ELF-1 (cell line): ENCODE measurements at regions not wholly inside any gene's neighbourhood (a gene's known extent, or its start where the extent isn't known, plus 50 kb on each side); places are given as distances from the start of the nearest gene placed in this dataset.
"Not testable (repeated sequence)": the region's sequence is repeated elsewhere in the genome, so short reads cannot be mapped to it uniquely, and the experiment has no call there.

Source experiments
- DNase-seq: peaks from one replicate; pipeline ENCODE4 v3.0.0-alpha.2; 2016; ENCODE audit warnings: low read depth, low spot score

DNA sequence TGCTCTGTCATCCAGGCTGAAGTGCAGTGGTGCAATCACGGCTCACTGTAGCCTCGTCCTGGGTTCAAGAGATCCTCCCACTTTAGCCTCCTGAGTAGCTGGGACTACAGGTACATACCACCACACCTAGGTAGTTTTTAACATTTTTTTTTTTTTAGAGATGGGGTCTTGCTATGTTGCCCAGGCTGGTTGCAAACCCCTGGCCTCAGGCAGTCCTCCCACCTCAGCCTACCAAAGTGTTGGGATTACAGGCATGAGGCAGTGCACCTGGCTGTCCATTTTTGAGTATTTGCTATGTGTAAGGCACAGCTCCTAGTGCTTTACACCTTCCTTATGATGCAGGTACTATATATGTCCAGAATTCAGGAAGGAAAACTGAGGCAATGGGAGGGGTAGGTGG lies 138.8 kb upstream of the ZNF536 start:
- DNase-seq, result no peak

DNA sequence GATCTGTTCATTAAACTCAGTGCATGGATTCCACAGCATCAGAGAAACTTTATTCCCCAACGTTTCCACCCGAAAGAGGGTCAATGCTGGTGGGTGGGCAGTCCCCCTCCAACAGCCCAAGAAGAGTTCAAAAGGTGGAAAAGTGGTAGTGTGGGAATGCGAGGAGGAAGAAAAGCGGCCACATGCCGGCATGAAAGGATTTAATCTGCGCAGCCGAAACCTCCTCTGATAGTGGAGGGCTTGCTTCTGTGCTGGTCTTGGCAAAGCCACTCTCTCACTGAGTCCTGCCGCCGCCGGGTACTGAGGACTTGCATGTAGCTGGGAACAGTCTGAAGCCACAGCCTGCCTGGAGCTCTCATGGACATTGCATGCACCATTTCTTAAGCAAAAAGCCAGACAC lies 136.2 kb upstream of the ZNF536 start:
- DNase-seq, result no peak

DNA sequence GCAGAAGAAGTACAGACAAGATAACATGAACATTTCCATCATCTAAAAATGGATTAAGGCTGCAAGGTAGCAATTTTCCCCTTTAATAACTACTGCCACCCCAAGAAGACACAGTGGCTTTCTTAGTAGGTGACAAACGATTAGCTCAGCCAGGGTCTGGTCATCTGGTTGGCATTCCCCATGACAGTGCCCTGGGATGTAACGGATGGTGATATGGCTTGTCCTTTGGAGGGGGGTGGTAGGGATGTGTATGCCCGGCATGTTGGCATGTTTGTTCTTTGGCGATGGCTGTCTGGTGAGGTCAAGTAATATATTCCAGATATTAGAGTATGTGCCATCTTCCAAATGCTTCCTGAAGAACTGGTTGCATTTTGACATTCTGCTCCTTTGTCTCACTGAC lies 135.6 kb upstream of the ZNF536 start:
- DNase-seq, result no peak

DNA sequence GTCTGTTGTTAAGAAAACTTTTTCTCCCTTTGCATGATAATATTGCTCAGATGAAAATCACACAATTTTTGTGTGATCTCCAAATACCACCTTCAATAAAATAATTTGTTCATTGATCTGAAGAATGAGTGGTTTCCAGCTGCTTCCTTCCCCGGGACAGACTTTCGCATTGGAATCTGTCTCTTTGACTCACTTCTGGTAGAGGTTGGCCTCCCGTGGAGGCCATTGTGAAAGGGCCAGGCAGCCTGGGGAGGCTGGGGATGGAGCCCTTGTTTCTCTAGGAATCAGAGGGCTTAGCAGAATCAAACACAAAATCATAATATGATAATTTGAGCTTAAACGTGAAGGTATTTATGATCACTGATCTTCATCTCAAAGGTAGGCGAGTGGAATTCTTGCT lies 135.0 kb upstream of the ZNF536 start:
- no peak for DNase-seq

DNA sequence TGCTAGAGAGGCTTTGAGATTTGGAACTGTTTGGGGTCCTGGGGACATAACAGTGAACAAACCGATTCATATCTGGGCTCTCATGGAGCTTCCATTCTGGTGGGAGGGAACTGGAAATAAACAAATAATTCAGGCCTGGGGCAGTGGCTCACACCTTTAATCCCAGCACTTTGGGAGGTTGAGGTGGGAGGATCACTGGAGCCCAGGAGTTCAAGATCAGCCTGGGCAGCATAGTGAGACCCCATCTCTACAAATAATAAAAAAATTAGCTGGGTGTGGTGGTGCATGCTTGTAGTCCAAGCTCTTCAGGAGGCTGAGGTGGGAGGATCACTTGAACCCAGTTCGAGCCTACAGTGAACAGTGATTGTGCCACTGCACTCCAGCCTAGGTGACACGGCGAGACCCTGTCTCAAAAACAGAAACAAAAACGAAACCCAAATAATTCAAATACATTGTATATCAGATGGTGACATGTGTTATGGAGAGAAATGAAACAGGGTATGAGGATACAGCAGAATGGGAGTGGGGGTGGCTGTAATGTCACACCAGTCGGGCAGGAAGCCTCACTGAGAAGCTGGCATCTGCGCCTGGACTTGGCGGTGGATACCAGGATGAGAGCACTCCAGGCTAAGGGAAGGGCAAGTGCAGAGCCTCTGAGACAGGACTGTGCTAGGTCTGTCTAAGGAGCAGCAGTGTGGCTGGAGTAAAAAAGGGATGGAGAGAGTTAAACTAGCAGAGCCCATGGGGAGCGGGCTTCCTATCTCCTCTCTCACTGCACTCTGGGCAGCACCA lies 131.1 kb upstream of the ZNF536 start:
- no peak for DNase-seq

DNA sequence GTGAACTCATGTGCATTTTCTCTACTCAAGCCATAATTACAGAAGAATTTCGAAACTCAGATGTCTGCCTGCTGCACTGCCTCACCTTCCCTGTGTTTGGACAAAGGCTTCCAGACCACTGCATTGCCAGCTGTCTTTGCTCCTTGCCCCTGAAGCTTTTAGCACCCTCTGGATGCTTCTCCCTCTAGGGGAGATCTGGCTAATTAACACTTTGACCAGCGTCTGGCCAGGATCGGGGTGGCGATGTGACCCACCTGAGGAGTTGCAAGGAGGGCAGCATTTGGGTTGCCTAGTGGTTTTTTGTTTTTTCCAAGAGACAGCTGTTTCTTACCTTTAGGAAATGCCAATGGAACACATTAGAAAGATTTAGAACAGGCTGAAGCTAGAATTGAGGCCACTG lies 127.7 kb upstream of the ZNF536 start:
- no peak for DNase-seq

DNA sequence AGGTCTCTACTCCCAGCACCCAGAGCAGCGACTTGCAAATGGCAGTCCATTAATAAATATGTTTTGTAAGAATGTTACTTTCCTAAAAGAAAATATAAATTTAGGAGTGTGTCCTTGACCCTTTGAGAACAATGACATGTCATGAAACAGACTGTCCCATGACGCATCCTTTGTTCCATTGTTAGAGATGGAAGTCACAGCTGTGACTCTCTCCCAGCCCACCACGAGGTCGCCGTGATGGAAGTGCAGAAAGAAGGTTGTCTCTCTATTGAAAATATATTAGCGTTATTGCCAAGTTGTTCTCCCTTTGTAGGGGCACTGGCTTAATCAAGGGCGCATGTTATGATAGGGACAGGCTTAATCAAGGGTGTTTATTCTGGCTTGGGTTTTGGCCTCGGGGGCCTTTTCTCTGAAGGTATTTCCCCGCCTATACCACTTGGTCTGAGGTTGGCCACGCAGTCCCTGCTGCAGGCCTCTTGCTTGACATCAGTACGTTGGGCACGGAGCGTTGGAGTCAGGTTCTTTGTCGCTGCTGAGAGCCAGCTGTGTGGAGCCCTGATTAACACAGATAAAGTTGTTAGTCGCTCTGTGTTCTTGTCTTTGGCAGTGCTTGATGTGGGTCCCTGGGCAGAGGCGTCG lies 126.7 kb upstream of the ZNF536 start:
- DNase-seq, result no peak

DNA sequence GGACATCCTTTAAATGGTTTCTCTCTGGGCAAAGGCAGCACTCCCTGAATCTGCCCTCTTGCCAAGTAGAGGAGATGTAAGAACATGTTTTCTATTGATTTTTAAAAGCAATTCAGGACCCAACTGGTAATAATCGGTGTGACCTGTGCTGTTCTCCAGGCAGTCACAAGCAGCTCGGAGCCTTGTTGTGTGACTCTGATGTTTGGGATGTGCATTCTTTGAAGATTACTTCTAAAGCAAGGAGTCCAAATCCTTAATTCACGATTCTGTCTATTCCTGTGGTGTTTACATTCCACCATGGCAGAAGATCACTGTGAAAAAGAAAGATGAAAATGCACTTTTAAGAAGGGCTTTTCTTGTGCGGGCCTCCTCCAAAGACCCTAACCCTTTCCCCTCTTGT lies 122.3 kb upstream of the ZNF536 start:
- DNase-seq, result no peak

DNA sequence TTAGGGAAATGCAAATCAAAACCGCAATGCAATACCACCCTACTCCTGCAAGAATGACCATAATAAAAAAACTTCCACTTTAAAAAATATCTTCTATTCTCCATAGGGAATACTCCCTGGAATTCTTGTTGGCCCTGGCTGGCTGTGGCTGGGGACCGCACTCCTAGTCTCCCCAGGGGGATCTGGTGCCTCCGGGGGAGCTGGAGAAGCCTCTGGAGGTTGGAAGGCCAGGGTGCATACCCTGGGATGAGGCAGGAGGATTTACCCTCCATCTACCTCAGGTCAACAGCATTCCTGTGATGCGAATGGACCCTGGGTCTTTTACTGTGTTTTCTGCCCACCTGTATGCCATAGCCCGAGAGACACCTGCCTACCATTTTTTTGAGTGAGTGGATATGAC lies 120.0 kb upstream of the ZNF536 start:
- DNase-seq, result no peak

DNA sequence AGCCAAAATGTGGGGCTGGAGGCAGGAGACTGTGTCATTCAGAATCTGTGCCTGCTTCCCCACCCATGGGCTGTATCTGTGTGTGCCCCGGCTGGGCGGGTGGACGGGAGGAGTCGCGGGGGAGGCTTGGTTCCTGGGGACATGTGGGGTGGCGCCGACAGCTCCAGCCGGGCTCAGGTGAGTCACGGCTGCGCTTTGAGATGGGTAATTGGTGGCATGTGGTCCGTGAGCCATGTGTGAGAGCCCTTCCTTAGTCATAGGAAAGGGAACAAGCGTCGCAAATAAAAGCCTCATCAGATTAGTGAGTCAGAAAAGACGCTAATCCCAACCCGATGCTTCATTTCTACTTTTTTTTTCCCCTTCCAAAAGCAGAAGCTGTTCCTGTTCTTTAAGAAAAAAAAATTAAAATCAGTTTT lies 118.6 kb upstream of the ZNF536 start:
- DNase-seq, result no peak

DNA sequence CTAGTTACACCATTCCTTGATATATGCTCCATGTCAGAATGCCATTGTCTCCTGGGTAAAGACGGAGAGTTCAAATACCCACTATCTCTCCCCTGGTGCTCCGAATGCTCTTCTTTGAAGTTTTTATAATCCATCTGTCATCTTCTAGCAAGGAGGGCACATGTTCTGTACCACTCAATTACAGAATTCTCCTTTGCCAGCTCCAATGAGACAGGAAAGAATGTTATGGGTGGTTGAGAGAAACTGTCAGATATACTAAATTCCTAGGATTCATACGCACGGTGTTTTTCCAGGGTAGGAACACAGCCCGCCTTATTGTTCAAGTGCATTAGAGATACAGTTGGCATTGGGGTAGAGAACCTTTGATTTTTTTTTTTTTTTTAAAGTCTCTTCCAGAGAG lies 118.0 kb upstream of the ZNF536 start:
- no peak for DNase-seq

DNA sequence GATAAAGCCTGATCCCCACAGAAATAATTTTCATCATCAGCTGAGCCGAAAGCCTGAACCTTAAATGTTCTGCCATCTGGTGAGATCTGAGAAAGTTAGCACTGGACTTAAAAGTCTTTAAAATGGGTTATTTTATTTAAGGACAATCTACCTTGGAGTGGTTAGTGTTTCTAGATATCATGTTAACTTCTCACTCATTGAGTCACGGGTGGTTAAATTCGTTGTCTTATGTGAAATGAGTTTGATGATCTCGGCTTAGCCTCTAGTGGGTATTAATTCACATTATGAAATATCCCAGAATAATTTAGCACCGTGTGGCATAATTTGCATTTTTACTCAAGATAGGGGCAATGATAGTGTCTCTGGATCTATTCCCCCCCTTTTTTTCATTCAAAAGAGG lies 117.4 kb upstream of the ZNF536 start:
- no peak for DNase-seq

DNA sequence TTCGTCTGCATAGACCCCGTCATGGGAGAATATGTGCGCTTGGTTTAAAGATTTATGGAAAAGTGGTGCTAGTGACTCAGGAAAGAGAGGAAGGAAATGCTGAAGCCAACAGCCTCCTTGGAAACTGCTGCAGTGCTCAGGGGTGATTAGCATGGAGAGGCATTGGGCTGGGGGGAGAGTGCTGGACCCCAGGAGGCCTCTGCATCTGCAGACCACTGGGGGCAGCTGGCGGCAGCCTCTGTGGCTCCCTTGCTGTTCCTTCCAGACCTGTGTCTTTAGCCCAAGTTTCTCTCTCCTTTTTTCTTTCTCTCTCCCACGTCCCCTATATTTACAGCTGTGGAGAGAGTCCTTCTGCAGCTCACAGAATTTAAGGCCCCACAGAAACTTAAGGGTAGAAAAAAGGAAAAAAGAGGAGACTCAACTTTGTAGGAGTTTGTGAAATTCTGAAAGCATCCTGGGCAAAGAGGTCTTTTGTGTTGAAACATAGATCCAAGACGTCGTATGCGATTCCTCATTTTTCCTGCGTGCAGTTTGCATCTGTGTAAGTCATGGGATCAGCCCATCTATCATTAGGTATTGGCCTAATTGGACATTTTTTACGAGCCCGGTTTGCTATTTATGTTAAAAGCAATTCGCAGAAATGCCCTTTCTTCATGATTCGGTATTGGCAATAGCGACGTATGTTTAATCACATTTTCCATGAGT lies 116.2 kb upstream of the ZNF536 start:
- peak; percentile 16 for DNase-seq

DNA sequence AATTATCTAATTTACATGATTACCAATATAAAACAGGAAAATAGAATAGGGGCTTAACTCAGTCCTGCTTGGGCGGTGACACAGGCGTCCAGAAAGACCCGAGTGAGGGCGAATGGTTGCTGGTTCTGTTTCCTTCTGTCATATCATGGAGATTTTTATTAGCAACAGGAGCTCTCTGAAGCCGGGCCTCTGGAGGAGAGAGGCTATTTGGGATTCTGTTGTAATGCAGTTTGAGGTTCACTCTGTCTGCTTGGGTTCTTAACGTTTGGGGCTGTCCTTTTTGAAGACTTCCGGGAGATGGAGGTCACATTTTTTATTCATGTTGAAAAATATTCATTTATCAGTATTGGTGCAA lies 115.7 kb upstream of the ZNF536 start:
- DNase-seq, result no peak

DNA sequence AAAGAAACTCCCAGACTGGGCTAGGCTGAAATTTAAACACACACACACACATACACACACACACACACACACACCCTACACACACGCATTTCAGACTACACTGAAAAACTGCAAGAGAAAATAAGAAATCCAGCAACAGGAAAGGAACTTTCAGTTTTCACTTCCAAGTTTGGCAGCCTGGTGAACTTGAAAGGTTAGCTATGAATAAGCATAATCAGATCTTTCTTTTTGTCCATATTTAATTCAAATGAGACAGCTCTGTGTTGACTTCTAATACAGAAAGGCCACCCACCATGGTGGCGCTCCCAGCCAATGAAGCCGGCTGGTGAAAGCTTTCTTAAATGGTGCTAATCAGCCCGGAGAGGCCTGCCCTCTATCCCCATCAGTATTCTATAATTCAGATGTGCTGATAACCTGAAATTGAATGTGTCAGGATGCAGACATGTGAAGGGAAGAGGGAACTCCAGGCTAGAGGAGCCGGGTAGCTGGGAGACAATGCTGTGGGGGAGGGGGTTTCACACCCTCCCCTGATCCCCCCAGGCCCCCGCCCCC lies 108.3 kb upstream of the ZNF536 start:
- no peak for DNase-seq

DNA sequence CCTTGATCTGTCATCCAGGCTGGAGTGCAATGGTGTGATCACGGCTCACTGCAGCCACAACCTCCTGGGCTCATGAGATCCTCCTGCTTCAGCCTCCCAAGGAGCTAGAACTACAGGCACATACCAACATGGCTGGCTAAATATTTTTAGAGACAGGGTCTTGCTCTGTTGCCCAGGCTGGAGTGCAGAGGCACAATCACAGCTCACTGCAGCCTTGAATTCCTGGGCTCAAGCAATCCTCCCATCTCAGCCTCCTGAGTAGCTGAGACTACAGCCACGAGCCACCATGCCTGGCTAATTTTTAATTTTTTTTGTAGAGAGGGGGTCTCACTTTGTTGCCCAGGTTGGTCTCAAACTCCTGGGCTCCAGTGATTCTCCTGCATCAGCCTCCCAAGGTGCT lies 106.3 kb upstream of the ZNF536 start:
- not testable (repeated sequence) for DNase-seq

DNA sequence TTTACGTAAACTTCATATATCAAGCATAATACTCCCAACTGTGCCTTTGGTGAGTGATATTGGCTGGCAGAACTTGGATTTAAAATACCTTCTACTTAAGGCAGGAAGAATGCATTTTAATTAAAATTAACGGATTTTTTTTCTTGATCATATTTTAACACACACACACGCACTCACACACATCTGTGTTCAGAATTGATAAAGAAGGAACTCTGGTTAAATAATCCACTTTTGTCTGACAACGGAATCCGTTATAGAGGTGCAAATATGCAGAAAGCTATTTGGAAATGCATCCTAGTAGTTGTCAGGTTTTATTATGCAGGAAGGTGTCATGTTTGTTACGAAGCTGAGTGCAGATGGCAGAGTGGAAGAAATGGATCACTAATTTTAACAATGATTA lies 105.5 kb upstream of the ZNF536 start:
- DNase-seq, result no peak

DNA sequence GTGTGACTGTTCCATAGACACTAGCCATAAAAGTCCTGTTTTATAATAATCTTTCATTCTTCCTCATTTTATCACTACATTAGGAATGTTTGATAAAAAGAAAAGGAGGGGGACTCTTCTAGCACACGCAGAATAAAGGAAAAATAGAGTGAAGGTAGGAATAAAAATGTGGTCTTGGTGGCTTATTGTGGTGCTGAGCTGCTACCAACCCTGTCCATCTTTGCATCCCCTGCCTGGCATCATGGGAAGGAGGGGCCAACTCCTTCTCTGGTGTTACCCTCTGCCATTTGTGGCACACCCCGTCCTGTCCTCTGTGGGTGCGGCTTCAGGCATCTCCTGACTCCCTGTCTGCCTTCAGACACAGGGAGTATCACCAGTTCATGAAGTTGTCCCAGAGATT lies 104.9 kb upstream of the ZNF536 start:
- no peak for DNase-seq

DNA sequence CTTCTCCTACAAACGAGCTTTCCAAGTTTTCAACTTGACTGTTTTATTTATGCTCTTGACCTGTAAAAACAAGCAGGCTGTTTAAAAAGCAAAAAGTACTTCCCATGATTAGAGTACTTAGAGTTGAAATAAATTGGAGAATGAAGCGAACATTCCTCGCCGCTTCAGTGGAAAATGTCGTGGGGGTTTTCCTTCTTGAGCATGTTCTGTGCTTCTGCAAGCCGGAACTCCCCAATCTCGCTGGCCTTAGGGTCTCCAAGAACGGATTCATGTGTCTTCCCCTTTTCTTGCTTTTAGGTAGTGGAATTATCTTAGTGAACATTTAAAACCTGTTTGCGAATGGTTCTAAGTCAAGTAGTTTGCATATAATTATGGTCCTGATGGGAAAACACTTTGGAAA lies 103.6 kb upstream of the ZNF536 start:
- no peak for DNase-seq

DNA sequence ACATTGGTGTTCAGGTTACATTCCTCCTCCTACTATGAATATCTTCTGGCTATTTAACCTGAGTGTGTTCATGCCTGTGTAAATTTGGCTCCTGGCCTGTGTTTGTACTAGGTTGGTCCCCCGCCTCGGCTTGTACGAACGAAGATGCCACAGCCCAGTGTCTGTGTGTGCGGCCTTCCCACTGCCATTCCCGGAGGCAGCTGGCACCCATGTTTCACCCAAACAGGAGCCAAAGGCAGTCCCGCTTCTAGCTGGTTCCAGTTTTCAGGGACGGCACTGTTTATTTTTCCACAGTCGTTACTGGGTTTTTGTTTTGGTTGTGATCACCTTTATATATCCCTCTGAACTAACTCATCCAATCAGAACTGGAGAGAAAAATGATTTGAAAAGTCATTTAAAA lies 102.5 kb upstream of the ZNF536 start:
- DNase-seq, result no peak

DNA sequence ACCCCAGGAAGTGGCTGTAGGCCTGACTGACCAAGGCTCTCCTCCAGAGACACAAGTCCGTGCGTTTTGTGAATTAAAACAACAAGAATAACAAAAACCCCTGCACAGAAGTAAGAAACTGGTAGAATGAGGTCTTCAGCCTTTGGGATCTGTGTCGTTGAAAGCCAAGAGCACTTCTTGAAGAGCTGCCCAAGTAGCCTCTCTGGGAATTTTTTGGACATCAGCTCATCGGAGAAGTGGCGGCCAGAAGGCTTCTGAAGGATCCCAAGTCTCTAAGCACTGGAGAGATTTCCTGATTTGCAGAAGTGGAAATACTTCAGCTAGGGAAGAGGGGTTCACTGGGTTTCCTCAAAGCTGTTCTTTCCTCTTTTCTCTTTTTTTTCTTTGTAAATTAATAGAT lies 100.4 kb upstream of the ZNF536 start:
- DNase-seq, result no peak

DNA sequence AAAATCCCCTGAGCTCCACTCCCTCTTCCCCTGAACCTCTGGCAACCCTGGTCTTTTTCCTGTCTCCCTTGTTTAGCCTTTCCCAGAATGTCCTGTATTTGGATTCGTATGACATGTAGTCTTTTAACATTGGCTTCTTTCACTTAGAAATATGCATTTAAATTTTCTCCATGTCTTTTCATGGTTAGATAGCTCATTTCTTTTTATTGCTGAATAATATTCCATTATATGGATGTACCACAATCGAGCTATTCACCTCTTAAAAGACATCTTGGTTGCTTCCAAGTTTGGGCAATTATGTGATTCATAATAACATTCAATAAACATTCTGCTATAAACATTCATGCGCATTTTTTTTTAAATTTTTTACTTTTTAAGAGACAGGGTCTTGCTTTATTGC lies 99.6 kb upstream of the ZNF536 start:
- no peak for DNase-seq

DNA sequence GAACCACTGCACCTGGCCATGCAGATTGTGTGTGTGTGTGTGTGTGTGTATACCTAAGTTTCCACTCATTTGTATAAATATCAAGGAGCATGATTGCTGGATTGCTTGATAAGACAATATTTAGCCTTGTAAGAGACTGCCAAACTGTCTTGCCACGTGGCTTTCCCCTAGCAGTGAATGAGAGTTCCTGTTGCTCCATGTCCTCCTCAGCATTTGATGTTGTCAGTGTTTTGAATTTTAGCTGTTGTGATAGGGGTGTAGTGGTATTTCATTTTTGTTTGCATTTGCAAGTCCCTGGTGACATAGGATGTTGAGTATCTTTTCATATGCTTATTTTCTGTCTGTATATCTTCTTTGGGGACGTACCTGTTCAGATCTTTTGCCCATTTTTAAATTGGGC lies 99.0 kb upstream of the ZNF536 start:
- no peak for DNase-seq
